GM10266 (cell line): ENCODE measurements at regions not wholly inside any gene's neighbourhood (a gene's known extent, or its start where the extent isn't known, plus 50 kb on each side); places are given as distances from the start of the nearest gene placed in this dataset.
A peak's percentile ranks its signal among the peaks of the same experiment; 100 is the strongest.

Experiments used
- DNase-seq: peaks from one replicate; pipeline ENCODE4 v3.0.0; 2012; ENCODE audit errors: extremely low spot score
- CTCF ChIP-seq: IDR thresholded peaks from 2 replicates; pipeline ENCODE4 v1.5.1; 2012; ENCODE audit warnings: mild to moderate bottlenecking, low read depth; ENCODE audit not compliant: control insufficient read depth, insufficient read depth; ENCODE audit errors: missing control alignments

GRCh38 chr2:56952871-56953270, 769.1 kb downstream of the CCDC85A start:
- no peak for DNase-seq
- no peak for TF ChIP-seq CTCF

- no peak for TF ChIP-seq CTCF
- DNase-seq, result no peak
These were observed 776.8 kb downstream of the CCDC85A start for GRCh38 chr2:56960581-56960980.

GRCh38 chr2:56962673-56963072, 778.9 kb downstream of the CCDC85A start:
- no peak for TF ChIP-seq CTCF
- DNase-seq, result no peak

- no peak for DNase-seq
- no peak for TF ChIP-seq CTCF
These were observed 785.7 kb downstream of the CCDC85A start for GRCh38 chr2:56969513-56969912.

- DNase-seq, result no peak
- no peak for TF ChIP-seq CTCF
These were observed 787.7 kb downstream of the CCDC85A start for GRCh38 chr2:56971383-56971974.

GRCh38 chr2:56981554-56981953, 797.8 kb downstream of the CCDC85A start:
- DNase-seq, result no peak
- no peak for TF ChIP-seq CTCF

GRCh38 chr2:56985609-56986008, 801.8 kb downstream of the CCDC85A start:
- no peak for DNase-seq
- peak; percentile 5 for TF ChIP-seq CTCF
